NCI-H748 treated with DMSO at 0.1 percent for 48 hours (cell line): ENCODE measurements at regions not wholly inside any gene's neighbourhood (a gene's known extent, or its start where the extent isn't known, plus 50 kb on each side); places are given as distances from the start of the nearest gene placed in this dataset.
"Not testable (repeated sequence)": the region's sequence is repeated elsewhere in the genome, so short reads cannot be mapped to it uniquely, and the experiment has no call there.

Experiments used
- DNase-seq: peaks from one replicate; lab custom pipeline; 2025; lab: John Stamatoyannopoulos, UW

- DNase-seq: no peak
These were observed 92.6 kb downstream of the ZNF281 start for GRCh38 chr1:200317236-200317635.

- no peak for DNase-seq
These were observed 93.6 kb downstream of the ZNF281 start for GRCh38 chr1:200316148-200316803.

GRCh38 chr1:200314085-200314750 is 95.6 kb downstream of the ZNF281 start:
- no peak for DNase-seq

- no peak for DNase-seq
These were observed 98.6 kb downstream of the ZNF281 start for GRCh38 chr1:200311256-200311655.

GRCh38 chr1:200310824-200311223 is 99.0 kb downstream of the ZNF281 start:
- DNase-seq: no peak

GRCh38 chr1:200307755-200308066 is 102.1 kb downstream of the ZNF281 start:
- DNase-seq: no peak

DNA sequence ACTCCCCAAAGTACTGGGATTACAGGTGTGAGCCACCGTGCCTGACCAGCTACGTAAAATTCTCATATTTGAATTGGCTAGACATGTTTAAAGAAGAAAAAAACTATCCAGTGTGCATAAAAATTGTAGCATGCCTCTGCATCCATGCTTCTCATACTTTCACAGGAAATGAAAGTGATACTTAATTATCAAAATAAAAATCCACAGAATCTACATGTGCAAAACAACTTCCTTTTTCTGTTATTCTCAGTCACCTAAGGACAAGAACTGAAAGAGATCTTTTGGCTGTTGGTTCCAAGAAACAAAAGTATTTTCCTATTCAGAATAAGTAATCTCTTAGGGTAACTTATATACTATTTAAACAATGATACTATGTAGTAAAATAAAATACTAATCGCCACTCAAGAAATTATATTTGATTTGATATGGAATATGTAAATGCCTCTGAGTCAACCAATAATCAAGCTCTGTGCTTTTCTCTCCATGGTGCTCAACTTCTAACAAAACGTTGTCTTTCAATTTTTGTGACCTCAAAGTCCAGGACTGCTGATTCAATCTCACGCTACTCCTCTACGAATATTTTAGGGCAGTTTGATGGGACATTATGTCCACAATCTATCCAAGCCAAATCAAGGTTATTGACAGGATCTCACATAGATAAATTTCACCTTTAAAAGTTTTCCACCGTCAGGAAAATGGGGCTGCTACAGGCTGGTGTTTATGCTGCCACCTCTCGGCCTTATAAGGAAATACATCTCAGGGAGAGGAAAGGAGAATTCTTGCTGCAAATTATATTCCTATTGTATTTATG is 102.7 kb downstream of the ZNF281 start:
- peak; percentile 18 for DNase-seq

GRCh38 chr1:200305806-200306205 is 104.0 kb downstream of the ZNF281 start:
- no peak for DNase-seq

DNA sequence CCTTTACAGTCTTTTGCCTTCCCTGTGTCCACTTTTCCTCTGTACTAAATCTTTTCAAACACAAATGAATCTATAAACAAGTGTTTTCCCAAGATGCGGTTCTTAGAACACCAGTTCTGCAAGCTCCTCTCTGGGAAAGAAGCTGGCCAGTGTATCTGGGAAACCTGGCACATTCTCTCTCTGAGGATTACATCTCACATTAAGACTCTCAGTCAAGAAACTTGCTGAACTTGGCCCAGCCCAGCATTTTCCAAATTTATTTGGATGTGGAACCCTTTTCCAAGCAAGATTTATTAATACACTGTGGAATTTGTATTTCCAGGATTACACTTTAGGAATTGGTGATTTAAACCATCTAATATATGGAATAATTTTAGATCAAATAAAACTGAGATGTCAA is 105.7 kb downstream of the ZNF281 start:
- no peak for DNase-seq

DNA sequence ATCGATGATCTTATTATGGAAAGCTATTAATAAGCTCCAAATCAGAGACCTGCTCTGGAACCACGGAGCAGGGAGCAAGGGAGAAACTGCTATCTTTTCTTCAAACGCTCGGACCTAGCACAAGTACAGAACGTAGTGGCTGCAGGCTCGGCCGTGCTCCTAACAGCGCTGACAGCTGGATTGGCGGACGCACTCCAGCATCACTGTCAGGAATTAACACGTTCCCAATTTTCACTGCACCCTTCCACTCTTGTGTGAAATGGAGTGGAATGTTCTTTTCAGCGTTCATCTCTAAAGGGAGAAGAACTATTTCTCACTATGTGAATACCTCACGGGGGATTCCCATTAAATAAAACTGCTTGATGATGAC is 106.9 kb downstream of the ZNF281 start:
- DNase-seq: peak; percentile 39

DNA sequence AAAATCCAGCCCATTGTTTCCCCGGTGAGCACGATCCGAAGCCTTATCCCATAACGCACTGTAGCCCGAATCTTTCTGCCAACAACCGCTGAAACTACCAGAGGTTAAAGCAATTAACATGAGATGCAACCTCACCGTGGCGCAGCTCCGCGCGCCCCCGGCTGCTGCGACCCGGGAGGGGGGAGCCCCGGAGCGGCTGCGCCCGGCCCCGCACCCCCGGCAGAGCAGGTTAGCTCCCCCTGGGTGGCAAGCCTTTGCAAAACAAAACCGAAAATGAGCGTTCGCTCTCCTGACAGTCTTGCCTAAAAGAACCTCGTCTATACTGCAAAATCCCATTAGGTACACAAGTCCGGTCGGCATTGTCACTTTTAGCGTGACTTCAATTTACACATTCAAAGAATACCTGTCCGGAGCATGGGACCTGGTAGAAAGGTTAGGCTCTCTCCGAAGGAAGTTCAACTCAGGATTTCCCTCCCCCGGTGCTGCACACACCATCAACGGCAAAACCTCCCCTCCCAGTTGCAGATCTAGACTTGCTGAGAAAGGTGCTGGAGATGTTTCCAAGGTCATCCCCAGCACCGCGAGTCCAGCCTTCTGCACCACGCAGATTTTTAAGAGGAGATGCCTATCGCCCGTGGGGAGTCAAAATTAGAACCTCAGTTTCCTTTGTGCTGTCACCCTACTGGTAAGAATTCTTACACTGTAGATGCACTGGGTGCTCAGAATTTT is 107.5 kb downstream of the ZNF281 start:
- DNase-seq: peak; percentile 25

- no peak for DNase-seq
These were observed 108.7 kb downstream of the ZNF281 start for GRCh38 chr1:200301152-200301551.

- DNase-seq: no peak
These were observed 110.3 kb downstream of the ZNF281 start for GRCh38 chr1:200299571-200299970.

DNA sequence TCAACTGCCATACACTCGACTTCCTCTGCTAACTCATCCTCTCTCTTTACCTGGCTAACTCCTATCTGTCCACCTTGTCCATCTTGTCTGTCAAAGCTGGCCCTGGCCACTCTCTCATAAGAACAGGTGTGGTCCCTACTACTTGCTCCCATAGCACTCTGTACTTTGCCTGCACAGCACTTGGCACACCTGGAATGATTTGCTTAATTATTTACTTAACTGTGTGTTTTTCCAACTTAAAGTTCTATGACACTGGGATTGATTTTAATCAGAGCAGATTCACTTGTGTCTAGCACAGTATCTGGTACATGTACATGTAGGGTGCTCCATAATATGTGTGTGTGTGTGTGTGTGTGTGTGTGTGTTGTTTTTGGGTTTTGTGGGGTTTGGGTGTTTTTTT is 111.6 kb downstream of the ZNF281 start:
- no peak for DNase-seq

DNA sequence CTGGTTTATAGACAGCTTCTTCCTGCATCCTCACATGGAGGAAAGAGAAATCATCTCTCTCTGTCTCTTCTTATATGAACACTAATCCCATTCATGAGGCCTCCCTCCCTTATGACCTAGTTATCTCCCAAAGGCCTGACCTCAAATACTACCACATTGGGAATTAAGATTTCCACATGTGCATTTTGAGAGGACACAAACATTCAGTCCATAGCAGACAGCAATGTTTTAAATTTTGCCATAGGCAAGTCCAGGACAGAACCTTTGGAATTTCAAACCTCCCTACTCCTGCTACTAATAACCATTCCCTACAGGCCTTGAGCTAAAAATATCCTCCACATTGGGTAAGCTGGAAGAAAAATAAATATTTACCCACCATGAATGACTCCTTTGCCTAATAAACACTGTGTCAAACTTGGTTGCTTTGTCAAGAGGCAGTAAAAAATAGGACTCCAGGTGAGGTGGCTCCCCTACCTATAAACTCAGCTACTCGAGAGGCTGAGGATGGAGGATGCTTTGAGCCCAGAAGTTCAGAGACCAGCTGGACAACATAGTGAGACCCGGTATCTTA is 113.7 kb downstream of the ZNF281 start:
- DNase-seq: peak; percentile 10

DNA sequence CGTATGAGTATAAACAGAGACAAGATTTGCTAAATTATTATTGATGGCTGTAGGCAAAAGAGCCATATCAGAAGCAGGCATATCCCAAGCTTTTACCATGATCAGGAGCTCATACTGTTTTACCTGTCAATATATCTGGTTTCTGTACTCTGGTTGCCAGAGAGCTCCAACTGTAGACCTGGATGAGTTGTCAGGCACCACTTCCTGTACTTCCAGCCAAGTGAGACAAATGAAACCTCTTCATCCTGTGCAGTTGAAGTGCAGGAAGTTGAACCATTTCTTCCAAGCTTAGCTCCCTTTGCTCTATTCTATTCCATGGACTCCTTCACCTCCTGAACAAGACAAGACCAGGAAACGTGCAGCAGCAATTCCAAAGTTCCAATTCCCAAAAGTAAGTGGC is 115.6 kb downstream of the ZNF281 start:
- DNase-seq: no peak

GRCh38 chr1:200292699-200293098 is 117.1 kb downstream of the ZNF281 start:
- no peak for DNase-seq

GRCh38 chr1:200291106-200291505 is 118.7 kb downstream of the ZNF281 start:
- DNase-seq: no peak

DNA sequence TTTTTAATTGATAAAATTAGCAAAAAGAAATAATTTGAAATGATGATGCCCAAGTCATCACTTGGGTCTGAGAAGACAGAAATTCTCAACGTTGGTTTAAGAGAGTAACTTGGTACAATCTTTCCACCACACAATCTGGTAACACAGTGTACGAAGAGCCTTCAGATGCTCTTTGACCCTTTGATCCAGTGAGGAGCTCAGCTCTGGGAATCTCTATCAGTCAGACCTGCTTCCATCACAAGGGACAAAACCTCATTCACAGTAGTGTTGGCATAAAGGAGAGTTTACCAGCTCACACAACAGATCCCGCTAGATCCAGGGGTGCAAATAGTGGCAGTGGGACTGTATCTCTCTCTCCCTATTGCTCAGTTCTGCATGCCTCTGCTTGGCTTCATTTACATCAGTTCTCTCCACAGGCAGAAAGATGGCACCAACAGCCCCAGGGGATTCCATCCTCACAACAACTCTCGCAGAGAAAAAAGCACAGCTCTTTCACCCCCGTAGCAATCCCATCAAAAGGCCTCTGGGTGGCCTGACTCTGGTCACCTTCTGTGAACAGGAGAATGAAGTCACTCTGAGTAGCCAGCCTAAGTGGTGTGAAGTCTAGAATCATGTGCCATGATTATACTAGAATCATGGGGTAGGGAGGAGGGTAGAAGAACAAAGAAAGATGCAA is 119.7 kb downstream of the ZNF281 start:
- no peak for DNase-seq

- no peak for DNase-seq
These were observed 121.6 kb downstream of the ZNF281 start for GRCh38 chr1:200288226-200288625.

- DNase-seq: not testable (repeated sequence)
These were observed 125.6 kb downstream of the ZNF281 start for GRCh38 chr1:200284236-200284635.
